Hypothalamus (tissue), 51 donors: ENCODE measurements at regions not wholly inside any gene's neighbourhood (a gene's known extent, or its start where the extent isn't known, plus 50 kb on each side); places are given as distances from the start of the nearest gene placed in this dataset.

Experiments
- DNase-seq, 51 donors: peaks; one replicate each; lab custom pipeline; 2025; lab: John Stamatoyannopoulos, UW

DNA sequence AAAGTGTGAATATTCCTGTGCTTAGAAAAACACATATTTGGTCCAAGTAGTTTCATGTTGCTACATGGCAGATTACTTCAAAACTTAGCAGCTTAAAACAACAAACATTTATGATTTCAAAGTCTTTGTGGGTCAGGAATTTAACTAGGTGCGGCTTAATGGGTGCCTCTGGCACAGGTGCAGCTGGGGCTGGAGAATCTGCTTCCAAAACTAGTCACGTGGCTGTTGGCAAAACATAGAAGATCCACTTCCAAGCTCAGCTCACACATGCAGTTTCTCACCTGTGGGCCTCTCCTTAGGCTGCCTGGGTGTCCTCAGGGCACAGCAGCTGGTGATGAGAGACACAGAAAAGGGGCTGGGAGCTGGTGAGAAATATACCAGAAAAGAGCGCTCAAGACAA lies 263.4 kb downstream of the TTLL7 start:
- no peak for DNase-seq

DNA sequence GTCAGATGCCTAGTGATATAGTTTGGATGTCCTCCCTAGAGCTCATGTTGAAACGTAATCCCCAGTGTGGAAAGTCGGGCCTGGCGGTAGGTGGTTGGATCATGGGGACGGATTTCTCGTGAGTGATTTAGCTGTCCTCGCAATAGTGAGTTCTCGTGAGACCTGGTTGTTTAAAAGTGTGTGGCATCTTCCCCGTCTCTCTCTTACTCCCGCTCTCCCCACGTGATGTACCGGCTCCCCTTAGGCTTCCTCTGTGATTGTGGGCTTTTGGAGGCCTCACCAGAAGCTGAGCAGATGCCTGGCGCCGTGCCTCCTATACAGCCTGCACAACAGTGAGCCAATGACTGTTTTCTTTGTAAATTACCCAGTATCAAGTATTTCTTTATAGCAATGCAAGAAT lies 264.5 kb downstream of the TTLL7 start:
- DNase-seq = peak in 6 of 51 donors; percentile 0 to 14 (median 4)

GRCh38 chr1:83725735-83726360 lies 273.1 kb downstream of the TTLL7 start:
- no peak for DNase-seq

- DNase-seq = no peak
These were observed 280.6 kb downstream of the TTLL7 start for GRCh38 chr1:83718338-83718737.

- no peak for DNase-seq
These were observed 281.1 kb downstream of the TTLL7 start for GRCh38 chr1:83717785-83718184.

GRCh38 chr1:83716641-83717040 lies 282.3 kb downstream of the TTLL7 start:
- no peak for DNase-seq

GRCh38 chr1:83715550-83715949 lies 283.4 kb downstream of the TTLL7 start:
- no peak for DNase-seq

DNA sequence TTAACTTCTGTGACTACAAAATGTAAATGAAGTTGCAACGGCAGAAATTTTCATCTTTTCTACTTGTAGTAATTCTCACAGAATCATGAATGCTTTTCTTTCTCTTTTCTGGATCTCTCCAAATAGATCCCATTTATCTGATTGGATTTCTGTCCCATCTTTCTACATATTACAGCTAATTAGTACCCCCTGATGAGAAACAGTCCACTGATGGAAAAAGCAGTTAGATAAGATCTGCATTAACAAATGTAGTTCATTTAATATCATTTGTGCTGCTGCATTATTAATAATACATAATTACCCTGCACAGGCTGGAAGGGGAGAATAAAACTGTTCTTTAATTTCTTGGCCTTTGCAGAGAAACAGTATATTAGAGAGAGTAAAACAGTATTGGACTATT lies 289.3 kb downstream of the TTLL7 start:
- no peak for DNase-seq

DNA sequence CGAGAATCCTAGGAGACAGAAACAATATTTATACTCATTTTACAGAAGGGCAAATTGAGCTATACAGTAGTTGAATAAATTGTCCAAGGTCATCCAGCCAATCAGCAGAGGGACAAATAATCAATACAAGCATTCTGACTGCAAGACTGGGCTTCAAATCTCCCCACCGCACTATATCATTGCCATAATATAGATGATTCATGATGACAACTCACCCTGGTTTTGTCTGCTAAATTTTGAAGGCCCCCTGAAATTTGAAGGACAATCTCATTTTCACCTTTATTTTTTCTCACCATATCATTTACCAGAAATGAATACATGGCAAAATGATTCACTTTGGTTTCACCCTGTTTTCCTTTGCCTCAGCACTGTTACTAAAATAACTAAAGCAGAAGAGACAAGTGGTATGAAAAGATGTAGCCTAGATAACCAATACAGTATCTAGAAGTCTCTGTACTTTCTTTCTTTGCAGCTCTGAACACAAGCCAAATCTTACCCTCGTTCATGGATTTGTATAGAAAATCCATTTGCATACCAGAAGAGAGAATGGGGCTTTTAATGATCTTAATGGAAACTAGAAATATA lies 292.5 kb downstream of the TTLL7 start:
- no peak for DNase-seq

GRCh38 chr1:83705091-83705490 lies 293.8 kb downstream of the TTLL7 start:
- DNase-seq = no peak

DNA sequence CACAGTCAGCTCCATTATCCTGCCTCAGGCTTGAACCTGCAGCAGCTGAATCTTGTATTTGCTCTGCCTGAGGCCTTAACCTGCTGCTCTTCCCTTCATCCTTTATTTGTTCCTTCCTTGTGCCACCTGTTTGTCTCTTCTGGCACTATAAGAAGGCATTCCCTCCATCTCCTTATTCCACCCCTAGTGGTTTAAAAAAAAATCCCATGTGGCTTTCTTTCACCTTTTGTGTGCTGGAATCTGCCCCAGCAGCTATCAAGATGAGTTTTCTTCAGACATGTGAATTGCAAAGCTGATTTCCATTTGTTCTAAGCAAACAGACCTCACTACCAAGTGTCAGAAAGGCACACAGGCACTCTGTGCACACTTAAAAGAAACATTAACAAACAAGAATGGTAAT lies 294.6 kb downstream of the TTLL7 start:
- DNase-seq = no peak

GRCh38 chr1:83702356-83702755 lies 296.6 kb downstream of the TTLL7 start:
- DNase-seq = no peak

DNA sequence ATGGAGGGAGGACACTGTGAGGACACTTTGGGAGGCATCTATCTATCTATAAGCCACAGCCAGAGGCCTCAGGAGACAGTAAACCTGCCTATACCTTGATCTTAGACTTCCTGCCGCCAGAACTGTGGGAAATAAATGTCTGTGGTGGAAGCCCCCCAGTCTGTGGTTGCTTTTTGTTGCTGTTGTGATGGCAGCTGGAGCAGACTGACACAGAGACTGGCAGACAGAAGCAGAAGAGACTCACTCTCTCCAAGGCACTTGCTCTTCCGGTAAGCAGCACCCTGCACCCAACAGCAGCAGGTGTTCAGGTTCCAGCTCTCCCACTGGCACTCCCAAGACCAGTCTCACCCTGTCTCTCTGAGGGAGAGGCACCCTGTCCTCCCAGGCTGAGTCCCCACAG lies 297.6 kb downstream of the TTLL7 start:
- DNase-seq = no peak

- DNase-seq = no peak
These were observed 300.3 kb downstream of the TTLL7 start for GRCh38 chr1:83698644-83699043.

DNA sequence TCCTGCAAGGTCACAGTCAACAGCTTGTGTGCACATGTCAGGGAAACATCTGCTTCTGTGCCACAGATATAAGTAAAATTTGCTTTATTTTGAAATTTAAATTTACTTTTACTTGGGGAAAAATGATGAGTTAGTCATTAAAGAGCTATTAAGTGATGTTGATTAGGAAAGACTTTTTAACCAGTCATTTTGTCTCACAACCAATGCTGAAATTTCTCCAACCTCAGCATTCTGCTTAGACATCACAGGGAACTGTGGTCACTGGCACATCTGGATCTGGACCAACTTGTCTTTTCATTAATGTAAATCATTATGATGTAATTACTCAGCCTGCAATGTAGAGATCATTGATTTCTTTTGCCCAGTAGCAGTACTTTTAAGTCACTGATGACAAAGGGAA lies 301.0 kb downstream of the TTLL7 start:
- no peak for DNase-seq

DNA sequence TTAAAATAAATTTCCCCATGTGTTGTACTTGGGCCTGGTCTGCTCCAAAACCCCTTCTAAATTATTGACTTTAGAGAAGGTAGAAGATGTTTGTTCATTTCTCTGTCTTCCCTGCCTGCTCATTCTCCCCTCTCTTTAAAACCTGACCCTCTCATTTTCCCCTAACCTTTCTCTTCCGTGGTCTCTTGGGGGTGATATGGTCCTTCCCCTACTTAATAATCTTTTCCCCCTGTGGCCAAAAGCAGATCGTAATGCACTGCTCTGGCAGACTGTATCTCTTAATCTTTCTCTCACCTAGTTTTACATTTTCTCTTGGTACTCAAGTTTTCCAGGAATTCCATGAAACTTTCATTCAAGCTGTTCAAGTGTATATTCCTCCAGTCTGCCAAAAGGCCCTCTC lies 301.7 kb downstream of the TTLL7 start:
- DNase-seq = no peak

GRCh38 chr1:83694449-83694848 lies 304.5 kb downstream of the TTLL7 start:
- DNase-seq = no peak

GRCh38 chr1:83693427-83694126 lies 305.4 kb downstream of the TTLL7 start:
- DNase-seq = peak in 3 of 51 donors; percentile 0 to 68 (median 27)

DNA sequence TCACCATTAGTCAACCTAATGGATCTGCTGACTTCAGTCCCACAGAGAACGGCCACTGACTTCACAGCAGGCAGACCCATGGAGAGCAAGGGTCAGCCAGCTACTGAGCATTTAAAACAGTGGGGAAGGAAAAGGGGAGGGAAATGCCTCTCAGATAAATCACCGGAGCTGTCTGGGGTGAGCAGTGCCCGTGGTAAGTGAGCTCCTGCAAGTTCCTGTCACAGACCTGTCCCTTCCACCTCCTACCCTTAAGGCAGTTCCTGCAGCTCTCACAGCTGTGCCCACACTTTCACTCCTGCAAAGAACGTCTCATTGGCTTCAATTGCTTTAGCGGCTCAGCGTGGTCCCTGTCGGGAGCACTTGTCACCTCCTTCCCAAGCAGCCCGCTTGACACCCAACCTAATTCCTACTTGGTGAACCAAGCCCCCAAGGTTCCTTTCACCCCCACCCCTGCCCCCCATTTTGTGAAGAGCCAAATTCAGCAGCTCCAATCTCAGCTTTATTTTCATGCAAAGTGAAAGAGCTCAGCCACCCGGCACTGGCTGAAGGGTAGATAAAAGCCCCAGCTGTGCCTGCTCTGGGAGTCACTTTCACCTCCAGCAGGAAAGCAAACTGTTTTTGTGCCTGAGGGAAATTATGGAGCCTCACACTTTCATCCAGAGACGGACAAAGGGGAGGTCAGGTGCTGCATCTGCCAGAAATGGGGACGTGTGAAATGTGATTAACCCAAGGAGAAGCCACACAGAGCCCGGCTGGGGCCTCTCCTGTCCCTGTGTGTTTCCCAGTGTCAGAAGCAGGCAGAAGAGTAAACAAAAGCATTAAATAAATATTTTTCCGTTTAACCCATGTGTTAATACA lies 306.2 kb downstream of the TTLL7 start:
- DNase-seq = peak in 16 of 51 donors; percentile 2 to 68 (median 8)

DNA sequence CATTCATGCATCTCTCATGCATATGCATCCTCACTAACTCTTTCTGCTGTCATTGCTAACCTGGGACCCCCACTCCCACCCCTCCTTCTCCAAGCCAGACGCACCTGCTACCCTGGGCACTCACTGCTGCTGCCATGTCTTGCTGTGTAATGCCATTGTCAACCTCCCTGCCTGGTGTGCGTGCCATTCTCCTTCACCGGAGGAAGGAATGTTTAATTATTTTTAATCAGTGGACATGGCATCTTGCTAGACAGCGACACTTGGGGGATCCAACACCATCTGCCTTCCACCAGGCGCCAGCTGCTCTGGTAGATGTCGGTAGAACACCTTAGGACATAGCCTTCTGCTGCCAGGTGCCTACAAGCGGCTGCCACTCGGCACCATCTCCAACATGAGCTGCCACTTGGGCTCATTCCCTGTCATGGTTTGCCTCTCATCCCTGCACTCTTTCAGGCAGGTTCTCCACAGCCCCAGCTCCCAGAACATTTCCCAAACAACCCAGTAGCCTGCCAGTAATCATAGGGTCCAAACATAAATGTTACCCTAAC lies 306.9 kb downstream of the TTLL7 start:
- DNase-seq = no peak
